ENCODE measurements at regions not wholly inside any gene's neighbourhood (a gene's known extent, or its start where the extent isn't known, plus 50 kb on each side); places are given as distances from the start of the nearest gene placed in this dataset.

- TF ChIP-seq ZNF274 (IDR thresholded peaks at IDR 0.05; ENCODE audit: low read depth, low read length) (no peak), SUZ12 (IDR thresholded peaks at IDR 0.05; ENCODE audit: extremely low read depth, insufficient read depth, insufficient read length) (no peak), YY1 (IDR thresholded peaks at IDR 0.05; ENCODE audit: insufficient read depth, insufficient read length) (no peak)
Observed at GRCh38 chr3:106025151-106025722, 156.4 kb upstream of the CBLB start.
